HG03432 (cell line): ENCODE measurements at regions not wholly inside any gene's neighbourhood (a gene's known extent, or its start where the extent isn't known, plus 50 kb on each side); places are given as distances from the start of the nearest gene placed in this dataset.
"Not testable (repeated sequence)": the region's sequence is repeated elsewhere in the genome, so short reads cannot be mapped to it uniquely, and the experiment has no call there.

Experiments used
- ATAC-seq: cut with Tn5 transposase; IDR thresholded peaks from one replicate; pipeline ENCODE4 v1.9.1; 2021; ENCODE audit warnings: mild to moderate bottlenecking, moderate library complexity; ENCODE audit not compliant: unreplicated experiment

DNA sequence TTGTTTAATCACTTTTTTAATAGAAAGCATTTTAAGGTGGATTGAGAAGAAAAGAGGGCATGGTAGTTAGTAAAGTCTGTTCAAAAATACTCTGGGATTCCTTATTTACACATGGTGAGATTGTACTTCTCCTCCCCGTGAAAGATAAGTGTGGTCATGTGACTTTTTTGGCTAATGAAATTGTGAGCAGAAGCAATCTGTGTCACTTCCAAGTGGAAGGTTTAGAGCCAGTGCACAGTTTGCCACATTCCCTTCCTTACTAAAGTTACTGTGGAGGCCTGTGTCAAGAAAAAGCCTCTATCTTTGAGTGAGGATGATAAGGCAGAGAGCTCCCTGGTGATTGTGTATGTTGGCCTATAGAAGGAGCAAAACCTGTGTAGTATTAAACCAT is 471.3 kb downstream of the OMA1 start:
- no peak for ATAC-seq

DNA sequence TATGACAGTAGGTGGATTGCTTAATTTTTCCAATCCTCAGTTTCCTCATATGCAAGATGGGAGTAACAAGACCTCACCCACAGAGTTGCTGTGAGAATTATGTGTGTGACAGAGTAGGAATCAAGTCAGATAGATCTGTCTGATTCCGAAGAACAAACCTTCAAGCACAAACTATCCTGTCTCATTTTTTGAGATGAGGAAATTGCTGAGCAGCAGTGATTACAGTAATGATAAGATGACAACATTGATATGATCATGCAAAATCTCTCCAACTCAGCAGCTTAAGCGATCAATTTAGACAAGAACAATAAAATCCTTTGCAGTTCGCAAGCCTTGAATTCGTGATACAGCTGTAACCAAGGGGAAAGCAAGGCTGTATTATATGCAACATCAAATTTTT is 474.1 kb downstream of the OMA1 start:
- ATAC-seq: no peak

DNA sequence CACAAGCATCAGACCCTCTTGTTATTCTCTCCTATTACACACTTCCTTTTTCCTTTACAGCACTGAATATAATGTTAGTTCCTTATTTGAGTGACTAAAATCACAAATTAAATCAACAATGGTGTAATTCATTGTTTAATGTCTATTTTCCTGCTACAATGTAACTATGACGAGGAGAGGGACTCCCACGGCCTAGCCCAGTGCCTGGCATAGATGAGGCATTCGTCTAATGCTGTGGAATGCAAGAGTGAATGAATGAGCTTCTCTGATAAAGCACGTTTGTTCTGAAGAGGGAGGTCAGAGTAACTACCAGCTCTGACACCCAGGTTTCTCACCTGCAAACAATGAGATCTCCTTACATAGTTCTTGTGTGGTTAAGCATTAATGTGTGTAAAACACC is 479.4 kb downstream of the OMA1 start:
- ATAC-seq: no peak

DNA sequence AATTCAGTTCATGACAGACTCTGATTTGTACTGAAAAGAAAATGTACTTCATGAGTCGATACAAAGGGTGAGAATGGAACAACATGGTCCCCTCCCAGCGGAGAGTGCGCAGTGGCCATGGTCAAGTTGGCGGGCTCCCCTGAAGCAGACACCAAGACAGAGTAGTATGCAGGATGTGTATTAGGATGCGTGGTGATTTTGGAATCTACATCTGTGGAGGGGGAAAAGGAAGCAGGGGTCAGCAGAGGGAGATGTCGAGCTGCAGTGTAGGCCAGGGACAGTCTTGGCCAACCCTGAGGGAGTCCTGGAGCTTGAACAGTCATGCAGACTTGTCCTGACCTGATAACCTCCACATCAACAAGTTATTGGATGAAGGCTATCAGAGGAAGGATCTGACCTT is 481.0 kb downstream of the OMA1 start:
- no peak for ATAC-seq

DNA sequence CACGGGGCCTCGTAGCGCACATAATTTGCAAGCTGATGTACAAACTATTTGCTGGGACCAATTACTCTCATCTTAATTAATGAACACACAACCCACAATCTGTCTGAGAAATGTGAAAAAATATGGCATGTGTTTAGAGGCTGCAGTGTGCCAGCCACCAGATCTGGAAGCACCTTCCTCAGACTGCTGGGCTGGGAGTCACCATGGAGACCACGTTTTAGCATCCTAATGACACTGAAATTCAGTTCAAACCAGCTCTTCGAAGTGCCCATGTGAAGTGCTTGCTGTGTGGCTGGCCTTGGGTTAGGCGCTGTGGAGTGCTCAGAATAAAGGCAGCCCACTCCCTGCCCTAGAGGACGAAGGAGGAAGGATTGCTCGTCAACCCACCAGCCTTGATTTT is 482.4 kb downstream of the OMA1 start:
- ATAC-seq: no peak

DNA sequence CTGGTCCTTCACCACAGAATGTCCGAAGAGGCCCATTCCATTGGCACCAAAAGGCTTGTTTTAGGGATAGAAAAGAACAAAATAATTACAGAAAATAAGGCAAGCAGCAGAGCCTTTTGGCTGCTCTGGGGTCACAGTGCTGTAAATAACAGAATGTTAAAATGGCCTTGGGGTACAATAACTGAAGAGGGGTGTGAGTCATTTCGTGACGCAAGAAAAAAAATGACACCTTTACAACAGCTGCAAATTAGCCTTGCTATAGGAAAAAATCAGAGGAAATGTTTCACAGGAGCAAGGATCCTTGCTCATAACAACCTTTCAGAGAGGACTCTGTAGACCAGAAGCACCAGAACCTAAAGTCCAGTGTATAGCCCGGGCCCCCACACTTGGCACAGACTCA is 483.4 kb downstream of the OMA1 start:
- no peak for ATAC-seq

DNA sequence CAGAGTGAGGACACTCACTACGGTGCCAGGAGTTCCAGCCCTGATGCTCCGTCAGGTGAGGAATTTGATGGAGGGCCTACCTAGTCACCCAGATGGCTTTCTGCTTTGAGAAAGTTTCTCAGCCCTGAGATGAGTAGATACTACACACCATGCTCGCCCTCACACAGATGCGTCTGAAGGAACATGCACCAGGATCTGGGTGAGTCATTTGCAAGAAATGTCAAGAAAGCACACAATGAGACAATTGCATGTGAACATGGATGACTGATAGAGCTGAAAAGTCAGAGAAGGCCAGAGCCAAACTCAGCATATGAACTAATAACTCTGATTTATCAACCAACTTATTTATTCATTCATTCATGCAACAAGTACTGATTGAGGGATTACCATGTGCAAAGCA is 483.9 kb downstream of the OMA1 start:
- no peak for ATAC-seq

DNA sequence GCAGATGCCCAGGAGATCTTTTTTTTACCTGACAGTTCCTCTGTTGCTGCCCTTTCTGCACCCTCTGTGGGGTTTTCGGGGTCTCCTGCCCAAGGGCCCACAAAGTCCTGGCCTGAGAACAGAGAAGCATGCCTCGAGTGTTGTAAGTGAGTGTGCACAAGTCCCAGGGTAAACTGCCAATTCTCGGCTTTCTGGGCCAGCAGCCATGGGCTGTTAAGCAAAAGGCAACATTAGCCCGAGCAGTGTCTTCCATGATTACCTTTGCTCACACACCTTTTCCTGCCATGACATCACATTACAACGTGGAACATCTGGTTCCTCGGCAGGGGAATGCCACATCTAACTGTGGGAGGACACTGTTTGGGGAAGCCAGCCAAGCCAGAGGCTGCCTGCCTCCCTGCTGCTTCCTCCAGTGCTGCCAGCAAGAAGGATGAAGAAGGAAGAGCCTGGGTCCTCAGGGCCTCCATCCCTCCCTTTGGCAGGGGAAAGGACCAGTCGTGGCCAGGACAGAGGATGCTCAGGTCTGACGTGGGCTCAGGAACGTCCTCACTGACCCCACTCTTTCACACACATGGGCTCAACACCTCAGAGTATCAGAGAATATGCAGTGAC is 485.9 kb downstream of the OMA1 start:
- no peak for ATAC-seq

DNA sequence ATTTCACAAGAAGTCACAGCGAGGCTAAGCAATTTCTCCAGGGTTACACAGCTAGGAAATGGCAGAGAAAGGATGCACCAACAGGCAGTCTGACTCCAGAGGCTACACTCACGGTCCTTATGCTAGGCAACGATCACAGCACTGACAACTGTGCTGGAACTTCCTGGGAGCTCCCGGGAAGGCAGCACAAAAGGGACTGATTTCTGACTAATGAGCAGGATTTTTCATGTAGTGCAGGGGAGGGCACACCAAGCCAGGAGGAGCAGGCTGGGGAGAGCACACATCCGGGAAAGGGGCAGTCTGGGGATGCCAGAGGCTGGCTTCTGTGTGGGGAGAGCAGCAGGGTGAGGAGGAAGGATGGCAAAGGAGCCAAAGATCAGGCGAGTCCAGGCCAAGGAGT is 486.7 kb downstream of the OMA1 start:
- ATAC-seq: no peak

DNA sequence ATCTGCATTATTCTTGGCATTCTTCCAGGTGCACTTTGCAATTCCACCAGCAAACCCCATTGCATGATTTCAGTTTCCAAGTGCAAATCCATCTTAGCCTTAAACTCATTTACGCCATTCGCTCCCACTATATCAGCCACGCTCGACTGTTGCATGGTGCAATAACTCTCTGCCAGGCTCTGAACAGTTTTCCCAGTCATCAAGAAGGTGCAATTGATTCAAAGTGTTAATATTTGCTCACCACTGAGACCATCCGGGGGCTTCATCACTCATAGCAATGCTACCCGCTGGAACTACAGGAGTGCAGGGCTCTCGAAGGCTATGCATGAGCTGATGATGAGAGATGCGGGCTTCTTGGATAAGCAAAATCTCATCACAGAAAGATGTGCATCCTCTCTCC is 488.2 kb downstream of the OMA1 start:
- ATAC-seq: no peak

DNA sequence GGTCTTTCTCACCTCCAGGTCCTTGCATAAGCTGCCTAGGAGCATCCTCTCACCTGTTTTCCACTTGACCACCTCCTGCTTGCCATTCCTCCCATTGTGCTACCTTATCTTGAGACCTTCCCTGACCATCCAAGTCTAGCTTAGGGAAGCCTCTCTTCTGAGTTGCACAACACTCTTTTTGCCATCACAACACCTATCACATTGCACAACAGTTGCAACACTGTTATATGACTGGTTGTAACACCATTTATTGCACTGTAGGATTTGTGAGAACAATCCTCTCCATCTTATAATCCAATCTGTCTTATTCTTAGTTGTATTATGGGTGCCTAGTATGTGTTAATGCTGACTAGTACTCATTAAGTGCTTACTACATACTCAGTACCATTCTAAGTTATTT is 488.7 kb downstream of the OMA1 start:
- no peak for ATAC-seq

DNA sequence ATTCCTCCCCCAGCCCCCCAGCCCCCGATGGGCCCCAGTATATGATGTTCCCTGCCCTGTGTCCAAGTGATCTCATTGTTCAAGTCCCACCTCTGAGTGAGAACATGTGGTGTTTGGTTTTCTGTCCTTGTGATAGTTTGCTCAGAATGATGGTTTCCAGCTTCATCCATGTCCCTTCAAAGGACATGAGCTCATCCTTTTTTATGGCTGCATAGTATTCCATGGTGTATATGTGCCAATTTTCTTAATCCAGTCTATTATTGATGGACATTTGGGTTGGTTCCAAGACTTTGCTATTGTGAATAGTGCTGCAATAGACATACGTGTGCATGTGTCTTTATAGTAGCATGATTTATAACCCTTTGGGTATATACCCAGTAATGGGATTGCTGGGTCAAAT is 495.3 kb downstream of the OMA1 start:
- ATAC-seq: not testable (repeated sequence)

DNA sequence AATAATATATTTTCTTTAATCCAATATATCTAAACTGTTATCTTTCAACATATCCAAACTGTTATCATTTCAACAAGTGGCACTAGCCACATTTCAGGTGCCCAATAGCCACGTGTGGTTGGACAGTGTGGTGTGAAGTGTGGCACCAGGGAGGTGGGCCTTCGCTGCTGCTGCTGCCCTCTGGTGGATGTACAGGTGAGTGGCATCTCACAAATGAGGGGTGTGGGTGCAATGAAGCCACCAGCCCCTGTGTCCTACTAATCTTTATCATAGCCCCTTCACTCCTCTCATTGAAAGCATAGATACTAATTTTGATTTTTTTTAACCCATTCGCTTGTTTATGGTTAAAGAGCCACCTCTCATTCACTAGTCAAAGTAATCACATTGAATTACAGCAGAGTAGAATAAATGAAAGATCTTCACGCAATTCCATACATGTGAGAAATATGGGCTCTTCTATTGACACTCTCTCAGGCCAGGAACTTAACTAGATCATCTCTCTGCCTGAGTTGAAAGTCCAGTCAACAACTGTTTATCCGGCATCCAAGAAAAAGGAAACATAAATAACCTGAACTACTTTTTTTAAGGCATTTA is 499.2 kb downstream of the OMA1 start:
- no peak for ATAC-seq

DNA sequence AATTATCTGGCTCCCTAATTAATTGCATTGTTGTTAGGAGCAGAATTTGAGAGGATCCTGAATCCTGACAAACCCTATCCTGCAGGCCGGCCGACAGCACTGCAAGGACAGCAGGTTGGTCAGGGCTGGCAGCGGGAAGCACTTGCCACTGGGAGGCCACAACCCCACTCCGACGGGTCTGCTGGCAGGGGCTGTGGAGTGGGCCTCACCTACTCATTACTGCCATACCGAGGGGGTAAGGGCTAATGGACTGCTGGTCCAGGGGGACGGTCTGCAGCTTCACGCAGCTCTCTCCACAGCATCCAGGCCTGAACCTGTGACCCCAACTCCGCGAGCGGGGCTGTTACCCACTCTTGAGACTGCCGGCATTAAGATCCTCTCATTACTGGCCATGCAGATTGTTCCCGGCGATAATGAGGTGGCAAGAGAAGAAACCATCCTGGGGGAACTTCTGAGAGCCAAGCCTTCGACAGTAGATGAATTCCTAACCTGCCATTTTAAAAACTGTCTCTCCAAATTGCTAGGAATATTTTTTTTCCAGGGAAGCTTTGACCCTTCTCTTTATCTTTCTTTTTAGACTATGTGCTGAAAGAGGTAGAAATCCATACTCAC is 501.3 kb downstream of the OMA1 start:
- ATAC-seq: no peak

DNA sequence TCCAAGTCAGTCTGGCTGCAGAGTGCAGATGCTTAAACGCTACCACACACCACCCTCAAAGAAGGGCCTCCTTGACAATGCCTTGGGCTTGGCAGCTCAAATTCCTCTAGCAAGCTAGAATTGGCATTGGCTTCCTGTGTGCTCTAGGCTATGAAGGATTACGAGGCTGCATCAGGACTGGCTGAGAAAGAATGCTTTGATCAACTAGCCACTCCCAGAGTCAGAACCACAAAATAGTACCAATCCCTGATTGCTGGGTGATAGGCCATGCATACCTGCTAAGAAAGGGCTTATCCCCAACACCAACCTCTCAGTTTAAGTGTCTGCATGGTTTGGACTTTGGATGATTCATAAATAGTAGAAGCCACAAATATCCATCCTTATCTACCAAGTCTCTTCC is 504.9 kb downstream of the OMA1 start:
- ATAC-seq: no peak

DNA sequence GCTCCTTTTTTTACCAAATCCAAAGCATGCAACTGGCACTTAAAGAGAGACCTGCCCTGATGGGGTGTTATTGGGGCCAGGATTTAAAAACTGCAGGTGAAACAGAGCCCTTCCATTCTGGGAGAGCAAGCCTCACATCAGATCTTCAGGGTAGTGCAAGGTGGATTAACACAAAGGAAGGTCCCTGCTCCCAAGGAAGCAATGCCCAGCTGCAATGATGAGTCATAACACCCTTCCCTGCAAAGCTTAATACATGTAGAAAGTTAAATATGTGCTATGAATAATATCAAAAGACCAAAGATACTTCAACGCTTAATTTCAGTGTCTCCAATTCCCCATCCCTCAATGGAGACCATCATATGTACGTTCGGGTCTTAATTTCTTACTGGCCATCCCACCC is 508.0 kb downstream of the OMA1 start:
- ATAC-seq: no peak

DNA sequence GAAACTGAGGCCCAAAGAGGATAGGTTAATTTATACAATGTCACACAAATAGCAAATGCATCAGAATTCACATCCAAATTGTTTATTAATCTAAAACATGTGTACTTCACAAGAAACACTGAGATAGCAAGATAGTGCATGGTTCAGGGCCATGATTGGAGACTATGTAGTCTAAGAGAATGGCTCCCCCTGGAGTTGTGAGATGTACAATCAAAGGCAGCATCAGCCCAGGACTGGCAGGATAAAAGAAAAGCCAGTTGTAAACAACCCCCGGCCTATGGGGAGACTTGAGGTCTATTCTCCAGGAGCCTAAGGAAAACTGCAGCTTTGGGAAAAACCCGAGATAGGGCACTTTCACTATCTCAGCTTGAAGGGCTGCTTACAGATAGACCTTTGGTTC is 511.0 kb downstream of the OMA1 start:
- ATAC-seq: no peak

DNA sequence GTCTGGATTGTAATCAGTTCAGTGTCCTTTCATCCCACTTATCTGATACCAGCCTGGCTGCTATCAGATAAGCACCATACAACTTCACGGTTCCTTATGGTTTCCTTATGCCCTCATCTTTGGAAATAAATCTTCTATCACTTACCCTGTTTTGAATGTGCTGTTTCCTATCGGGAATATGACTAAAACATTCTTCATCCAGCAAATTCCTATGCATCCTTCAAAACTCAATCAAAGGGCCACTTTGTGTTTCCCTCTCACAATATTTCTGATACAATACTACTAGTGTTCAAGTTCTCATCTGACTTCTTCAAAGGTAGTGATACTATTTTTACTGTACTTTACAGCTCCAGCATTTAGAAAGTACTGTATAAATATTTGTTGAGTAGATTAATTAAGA is 513.2 kb downstream of the OMA1 start:
- ATAC-seq: no peak

DNA sequence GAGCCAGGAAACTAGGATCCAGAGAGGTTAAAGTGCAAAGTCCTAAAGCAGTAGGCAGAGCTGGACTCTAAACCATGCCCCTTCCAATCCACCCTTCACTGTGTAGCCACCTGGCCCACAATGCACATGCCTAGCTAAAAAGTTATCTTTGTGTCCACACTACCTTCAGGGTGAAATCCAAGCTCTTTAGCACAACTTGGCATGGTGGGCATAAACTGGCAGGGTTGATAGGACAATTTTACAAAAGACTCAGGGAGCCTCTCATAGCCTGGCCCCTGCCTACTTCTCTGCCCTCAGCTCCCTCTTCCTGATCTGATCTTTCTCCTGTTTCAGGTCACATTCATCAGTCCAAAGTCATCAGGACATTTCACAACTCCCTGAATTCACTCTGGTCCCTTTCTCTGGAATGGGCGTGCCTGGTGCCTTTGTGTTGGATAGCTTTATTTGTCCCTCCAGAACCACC is 513.9 kb downstream of the OMA1 start:
- ATAC-seq: no peak

DNA sequence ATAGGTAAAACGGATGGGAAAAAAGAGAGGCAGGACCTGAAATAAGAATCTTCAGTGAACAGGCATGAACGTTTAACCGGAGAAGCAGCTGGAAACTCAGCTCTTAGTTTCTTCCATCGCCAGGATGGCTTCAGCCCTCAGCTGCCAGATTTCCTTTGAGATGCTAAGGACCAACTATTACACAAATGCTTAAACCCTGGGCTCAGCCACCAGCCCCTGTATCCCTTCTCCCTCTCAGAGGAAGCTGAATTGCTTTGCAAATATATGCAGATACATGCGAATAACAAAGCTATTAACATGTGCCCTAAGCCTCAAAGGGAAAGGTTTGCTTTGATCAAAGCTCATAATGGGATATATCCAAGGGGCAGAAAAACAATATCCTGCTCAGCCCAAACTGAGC is 515.1 kb downstream of the OMA1 start:
- no peak for ATAC-seq

DNA sequence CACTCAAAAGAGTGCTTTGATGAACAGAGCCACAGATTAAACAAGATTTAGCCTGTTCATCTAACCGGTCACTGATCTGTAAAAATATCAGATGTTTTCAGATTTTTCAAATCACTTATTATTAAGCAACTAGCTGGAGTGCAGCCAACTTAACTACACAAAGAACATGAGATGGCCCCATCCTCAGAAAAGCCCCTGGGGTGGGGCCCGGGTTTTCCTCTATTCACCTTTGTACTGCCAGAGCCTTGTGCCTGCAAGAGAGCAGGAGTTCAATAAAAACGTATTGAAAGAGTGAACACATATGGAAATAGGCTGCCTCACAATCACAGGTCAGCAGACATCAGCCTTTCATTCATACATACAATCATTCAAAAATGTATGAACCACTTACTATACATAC is 516.1 kb downstream of the OMA1 start:
- ATAC-seq: no peak

DNA sequence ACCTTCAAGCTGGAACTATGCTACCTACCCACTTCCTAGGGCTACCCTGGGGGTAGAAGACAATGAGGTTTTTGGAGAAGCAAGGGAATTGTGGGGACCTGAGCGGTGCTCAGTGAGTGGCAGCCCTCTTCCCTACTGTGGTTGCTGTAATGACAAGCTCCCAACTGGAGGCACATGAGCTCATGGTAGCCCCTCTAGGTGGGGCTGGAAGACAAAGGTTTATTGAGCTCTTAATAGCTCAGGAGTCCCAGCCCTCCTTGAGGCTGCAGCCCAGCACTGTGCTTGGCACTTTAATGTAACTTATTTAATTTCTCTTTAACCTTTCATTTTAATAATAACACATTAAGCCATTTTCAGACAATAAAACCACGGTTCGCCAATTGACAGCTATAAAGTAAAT is 528.9 kb downstream of the OMA1 start:
- no peak for ATAC-seq

DNA sequence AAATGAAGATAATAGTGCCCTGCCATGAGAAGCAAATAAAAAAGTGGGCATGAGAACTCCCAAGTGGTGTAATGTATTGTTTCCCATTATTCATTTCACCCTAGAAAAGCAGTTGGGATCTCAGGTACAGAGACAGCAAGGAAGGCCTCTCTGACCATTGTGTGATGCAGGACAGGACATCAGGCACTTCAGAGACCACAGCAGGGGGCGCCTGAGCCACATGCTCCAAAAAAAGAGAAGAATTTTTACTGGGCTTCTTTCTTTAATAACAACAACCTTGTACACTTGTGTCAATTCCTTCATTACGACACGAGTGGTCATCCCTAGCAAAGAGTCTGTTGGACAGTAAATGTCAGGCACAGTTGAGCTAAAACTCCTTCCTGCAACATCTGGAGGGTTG is 533.3 kb downstream of the OMA1 start:
- no peak for ATAC-seq
